Stimulated activated CD8-positive, alpha-beta memory T cell treated with anti-CD3 and anti-CD28 coated beads, Interleukin-2, amount 100 ng/mL, for 1 hour (primary cell): ENCODE measurements at regions not wholly inside any gene's neighbourhood (a gene's known extent, or its start where the extent isn't known, plus 50 kb on each side); places are given as distances from the start of the nearest gene placed in this dataset.
"Not testable (repeated sequence)": the region's sequence is repeated elsewhere in the genome, so short reads cannot be mapped to it uniquely, and the experiment has no call there.

Experiments used
- DNase-seq, 2 donors: peaks; one replicate each; pipeline ENCODE4 v3.0.0-alpha.2; 2020; ENCODE audit warnings: low read depth in 2 of 2

DNA sequence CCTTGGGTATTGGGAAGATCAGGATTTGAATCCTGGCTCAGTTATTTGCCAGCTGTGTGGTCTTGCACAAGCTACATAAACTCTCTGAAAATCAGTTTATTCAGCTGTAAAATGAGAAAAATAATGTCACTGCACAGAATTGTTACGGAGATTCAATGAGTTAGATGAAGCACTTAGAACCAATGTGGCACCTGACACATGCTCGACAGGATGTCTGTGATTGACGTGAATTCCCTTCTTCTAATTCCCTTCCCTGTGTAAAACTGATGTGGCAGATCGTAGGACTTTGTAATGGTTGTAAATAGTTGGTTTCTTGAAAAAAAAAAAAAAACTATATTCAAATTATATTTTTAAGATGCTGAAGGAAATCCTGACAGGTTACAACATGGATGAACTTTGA lies 249.9 kb upstream of the MKLN1 start:
- DNase-seq, result no peak

GRCh38 chr7:131080754-131081153 lies 246.9 kb upstream of the MKLN1 start:
- DNase-seq, result no peak

DNA sequence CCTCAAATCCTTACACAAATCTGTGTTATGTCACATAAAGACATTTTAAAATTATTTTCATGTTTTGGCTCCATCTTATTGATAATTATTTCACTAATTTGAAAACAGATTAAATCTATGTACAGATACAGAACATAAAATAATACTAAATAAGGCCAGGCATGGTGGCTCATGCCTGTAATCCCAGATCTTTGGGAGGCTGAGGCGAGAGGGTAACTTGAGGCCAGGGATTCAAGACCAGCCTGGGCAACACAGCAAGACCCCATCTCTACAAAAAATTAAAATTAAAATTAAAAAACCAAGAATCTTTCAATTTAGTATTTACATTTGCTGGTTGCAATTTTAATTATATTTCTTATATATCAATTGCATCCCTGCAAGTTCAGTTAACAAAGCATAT lies 246.4 kb upstream of the MKLN1 start:
- no peak for DNase-seq

DNA sequence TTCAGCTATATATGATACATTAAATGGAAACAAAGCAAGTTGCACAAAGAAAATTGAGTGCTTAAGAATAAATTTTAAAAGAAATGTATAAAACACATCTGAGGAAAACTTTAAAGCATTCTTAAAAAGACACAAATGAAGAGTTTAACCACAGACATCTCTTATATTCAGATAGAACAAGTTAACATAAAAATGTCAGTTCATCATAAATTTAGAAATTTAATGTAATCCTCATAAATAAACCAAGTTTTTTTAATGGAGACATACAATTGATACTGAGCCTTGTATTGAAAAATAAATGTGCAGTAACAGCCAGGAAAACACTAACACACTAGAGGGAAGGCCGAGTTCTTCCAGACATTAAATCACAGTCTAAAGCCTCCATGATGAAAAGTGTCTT lies 243.9 kb upstream of the MKLN1 start:
- DNase-seq, result no peak

- not testable (repeated sequence) for DNase-seq
Measured at GRCh38 chr7:131084336-131084735, 243.3 kb upstream of the MKLN1 start.

DNA sequence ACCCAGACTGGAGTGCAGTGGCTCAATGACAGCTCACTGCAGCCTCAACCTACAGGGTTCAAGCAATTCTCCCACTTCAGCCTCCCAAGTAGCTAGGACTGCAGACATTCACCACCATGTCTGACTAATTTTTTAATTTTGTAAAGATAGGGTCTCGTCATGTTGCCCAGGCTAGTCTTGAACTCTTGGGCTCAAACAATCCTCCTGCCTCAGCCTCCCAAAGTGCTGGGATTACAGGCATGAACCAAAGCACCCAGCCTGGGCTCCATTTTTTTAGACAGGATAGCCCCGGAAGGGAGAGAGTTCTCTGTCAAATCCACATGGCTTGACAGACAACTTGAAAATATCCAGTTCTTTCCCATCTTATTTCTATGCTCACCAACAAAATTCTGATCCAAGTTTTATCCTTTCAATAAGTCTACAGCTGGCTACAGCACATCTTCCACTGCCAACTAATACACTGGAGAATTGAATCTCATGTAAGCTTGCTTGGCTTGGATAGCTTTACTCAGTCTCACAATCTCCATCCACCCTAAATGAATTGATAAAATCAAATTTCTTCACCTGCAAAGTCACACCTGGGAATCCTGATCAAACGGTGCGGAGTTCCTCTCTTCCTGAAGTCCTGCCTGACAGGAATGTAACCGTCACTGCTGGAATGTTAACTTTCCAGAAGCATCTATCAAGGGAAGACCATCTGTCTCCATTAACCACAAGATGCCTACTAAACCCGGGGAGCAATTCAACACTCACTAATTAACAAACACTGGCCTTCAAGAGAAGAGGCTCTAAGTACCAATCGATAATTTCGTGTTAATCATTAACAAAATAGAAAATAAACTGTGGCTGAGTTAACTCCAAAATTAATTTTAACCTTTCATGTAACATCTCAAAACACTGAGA lies 239.7 kb upstream of the MKLN1 start:
- no peak for DNase-seq

GRCh38 chr7:131090188-131090587 lies 237.5 kb upstream of the MKLN1 start:
- no peak for DNase-seq

DNA sequence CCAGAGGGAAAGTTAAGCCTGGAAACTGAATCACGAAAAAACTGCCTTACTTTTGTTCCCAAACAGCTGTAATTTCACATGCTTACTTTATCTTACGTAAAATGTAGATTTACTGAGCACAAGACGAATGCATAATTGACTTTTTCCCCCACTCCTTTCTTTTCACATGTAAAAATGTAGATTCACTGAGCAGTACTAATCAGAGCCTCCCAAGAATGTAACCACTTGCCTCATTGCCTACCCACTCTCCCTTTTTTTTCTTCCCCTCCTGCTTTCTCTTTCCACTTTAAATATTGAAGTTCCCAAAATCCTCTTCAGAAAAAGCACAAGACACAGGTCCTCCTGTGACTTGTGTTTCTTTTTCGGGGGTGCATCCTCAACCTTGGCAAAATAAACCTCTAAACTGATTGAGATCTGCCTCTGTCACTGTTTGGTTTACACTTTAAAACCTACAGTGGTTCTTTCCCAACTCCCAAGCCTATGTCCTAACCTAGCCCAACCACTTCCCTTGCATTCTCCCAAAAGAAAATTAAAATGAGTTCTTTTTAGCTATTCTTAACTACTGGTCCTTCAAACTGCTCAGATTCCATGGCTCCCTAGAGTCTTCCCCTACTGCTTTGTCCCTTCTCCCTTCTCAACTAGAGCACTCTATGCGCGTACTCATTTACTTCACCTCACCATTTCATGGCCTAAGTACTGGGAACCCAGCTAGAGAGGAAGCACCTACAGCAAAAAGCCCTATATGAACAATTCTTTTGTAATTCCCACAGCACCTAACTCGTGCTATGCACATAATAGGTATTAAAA lies 236.6 kb upstream of the MKLN1 start:
- no peak for DNase-seq

GRCh38 chr7:131094685-131095084 lies 233.0 kb upstream of the MKLN1 start:
- DNase-seq, result no peak

GRCh38 chr7:131095346-131095745 lies 232.3 kb upstream of the MKLN1 start:
- DNase-seq, result no peak

- DNase-seq, result no peak
Measured at GRCh38 chr7:131096267-131096927, 231.3 kb upstream of the MKLN1 start.

DNA sequence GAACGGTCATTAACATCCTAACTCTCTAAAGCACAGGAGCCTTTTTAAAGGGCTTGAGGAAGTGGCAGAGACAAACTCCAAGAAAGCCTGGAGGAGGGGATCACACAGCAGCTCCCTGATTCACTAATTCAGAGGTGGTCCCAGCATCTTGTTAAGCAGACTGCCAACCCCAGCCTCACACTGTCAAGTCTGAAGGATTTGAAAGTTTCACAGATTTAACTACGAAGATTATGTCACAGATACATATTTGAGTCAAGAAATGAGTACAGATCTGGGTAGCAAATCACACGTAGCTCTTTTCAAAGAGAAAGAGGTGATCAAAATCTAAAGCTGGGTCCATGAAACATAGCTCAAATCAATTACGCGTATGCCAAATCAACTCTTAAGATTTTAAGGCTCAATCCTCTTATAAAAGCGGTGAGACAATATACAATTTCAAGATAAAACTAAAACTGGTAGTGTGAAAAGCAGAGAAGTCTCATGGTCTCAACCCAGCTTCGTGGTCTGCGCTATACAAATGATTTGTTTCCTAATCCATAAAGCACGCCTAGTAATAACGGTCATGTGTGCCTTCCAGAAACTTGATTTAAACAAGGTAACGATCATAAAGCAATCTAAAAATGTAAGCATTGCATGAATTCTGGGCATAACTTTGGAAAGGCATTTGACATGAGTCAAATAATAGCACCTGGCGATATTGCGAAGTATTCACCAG lies 229.9 kb upstream of the MKLN1 start:
- DNase-seq, result no peak

DNA sequence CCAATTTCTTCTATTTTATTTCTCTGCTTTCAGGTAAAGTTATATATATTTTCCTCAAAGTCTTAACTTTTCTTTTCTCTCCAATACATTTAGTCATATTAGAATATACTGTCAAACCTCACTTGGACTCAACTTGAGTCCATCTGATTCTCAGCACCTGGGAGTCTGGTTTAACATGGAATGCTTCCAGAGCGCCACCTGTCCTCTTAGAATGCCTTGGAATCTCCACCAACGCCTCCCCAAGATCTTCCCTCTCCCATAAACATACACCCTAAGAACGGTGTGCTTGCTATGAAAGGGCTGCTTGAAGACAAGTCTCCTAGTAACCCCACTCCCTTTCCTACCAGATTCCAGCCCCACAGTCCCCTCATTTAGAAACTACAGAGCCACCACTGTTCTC lies 229.1 kb upstream of the MKLN1 start:
- no peak for DNase-seq

DNA sequence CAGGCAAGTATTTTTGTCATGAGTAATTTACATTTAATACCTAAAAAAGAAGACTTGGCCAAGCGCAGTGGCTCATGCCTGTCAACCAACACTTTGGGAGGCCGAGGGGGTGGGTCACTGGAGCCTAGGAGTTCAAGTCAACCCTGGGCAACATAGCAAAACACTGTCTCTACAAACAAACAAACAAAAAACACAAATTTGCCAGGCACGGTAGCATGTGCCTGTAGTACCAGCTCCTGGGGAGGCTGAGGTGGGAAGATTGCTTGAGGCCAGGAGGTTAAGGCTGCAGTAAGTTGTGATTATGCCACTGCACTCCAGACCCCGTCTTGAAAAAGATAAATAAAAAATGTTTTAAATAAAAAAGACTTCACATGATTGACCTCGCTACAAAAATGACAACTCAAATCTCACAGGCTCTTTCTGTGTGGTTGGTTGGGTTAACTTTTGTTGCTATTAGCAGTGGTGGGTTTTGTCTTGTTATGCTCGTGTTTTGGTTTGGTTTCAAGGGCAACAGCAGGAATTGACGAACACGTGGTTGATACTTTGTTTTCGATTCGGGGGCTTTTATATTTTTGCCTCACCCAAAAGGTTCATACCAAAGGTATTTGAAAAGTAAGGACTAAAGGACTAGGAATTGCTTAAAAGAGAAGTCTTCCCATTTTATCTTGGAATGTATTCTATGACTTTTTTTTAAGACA lies 227.2 kb upstream of the MKLN1 start:
- no peak for DNase-seq

GRCh38 chr7:131103997-131104396 lies 223.7 kb upstream of the MKLN1 start:
- no peak for DNase-seq

- no peak for DNase-seq
Measured at GRCh38 chr7:131104596-131105293, 222.9 kb upstream of the MKLN1 start.

GRCh38 chr7:131105294-131105798 lies 222.3 kb upstream of the MKLN1 start:
- no peak for DNase-seq

GRCh38 chr7:131105799-131106680 lies 221.6 kb upstream of the MKLN1 start:
- DNase-seq, result peak; percentile 60 to 68

- peak in 1 of 2 donors; percentile 33 for DNase-seq
Measured at GRCh38 chr7:131106681-131107336, 220.9 kb upstream of the MKLN1 start.
